Stimulated activated CD8-positive, alpha-beta memory T cell treated with anti-CD3 and anti-CD28 coated beads, Interleukin-2, amount 100 ng/mL, for 1 hour (primary cell): ENCODE measurements at regions not wholly inside any gene's neighbourhood (a gene's known extent, or its start where the extent isn't known, plus 50 kb on each side); places are given as distances from the start of the nearest gene placed in this dataset.

ENCODE experiments used
- DNase-seq, 2 donors: peaks; one replicate each; pipeline ENCODE4 v3.0.0-alpha.2; 2020; ENCODE audit warnings: low read depth in 2 of 2

DNA sequence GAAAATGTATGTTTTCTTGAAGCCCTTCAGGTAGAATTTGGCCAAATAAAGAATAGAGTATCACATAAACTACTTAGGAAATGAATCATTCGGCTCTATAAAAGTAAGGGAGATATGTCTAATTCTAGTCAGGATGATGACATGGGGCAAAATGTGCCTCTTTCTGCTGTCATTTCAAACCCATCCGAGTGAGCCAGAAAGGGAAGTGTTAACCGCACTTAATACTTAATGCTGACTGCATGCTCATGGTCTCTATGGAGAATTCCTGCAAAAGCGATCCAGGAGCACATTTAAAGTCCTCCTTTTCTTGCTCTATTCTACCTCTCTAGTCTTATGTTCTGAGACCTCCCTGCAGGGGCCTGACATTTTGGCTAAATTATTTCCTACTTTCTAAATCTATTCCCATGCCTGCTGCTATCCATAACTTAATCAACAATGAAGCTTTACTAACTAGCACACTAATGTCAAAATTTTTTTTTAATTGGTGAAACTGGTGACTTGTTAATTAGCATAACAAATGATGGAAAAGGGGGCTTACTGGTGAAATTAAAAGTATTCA lies 127.4 kb downstream of the CDC42EP3 start:
- no peak for DNase-seq

DNA sequence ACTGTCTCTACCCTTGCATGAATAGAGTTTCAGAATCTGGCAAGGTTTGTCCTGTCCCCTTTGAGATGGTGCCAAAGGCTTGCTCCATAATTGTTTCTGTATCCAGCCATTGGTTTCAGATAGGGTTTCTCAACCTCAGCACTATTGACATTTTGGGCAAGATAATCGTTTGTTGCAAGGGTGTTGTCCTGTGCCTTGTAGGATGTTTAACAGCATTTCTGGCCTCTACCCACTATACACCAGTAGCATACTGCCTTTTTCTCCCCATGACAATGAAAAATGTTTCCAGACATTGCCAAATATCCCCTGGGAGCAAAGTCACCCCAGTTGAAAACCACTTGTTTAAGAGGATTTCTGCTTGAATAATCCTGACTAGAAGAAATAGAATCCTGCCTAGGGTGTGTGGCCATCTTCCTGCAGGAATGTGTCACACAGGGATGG lies 126.8 kb downstream of the CDC42EP3 start:
- DNase-seq, result no peak

DNA sequence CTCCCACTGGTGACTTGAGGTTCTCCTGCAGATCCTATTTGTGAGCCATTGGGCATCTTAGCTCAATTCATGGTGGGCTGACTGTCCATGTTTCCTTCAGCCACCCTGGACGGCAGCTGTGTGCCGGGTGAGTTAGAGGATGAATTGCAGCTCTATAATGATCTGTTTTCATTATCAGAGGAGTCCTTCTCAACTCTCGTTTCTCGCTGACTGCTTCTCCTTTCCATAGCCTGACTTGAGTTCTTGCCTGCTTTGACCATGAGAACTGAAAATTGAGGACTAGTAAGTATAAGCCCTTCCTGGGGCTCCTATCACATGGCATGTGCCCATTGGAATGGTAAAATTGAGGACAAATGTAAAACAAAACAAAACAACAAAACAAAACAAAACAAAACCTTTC lies 121.8 kb downstream of the CDC42EP3 start:
- no peak for DNase-seq

DNA sequence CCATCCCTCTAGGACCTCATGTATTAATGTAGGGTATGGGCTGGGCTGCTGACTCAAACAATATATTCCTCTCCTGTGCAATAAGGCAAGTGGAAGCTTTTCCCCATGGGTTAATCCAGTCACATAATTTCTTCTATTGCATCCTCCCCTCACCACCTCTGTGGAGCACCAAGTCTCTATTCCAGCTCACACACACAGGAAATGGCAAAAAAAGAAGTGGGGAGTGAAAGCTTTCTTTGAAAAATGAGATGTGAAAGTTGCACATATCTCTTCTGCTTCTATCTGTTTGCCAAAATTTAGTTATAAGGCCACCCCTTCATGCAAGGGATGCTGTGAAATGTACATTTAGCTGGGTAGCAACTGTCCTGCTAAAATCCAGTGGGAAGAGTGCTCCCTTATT lies 121.3 kb downstream of the CDC42EP3 start:
- no peak for DNase-seq

DNA sequence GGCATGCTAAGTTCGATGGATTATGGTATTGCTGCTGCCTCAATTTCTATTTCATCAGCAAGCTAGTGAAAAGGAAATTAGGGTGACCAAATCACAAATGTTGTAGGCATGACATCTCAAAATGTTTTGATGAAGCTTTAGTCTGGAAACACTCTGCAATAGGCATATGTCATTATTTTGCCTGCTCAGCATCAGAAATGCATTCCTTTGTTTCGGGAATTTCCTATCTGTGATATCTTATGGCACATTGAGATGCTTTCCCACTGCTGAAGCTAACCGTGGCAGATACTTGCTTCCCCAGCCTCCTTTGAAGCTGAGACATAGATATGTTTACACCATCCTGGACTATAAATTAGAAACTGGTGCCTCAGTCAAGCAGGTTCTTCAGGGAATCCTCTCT lies 119.7 kb downstream of the CDC42EP3 start:
- DNase-seq, result no peak

DNA sequence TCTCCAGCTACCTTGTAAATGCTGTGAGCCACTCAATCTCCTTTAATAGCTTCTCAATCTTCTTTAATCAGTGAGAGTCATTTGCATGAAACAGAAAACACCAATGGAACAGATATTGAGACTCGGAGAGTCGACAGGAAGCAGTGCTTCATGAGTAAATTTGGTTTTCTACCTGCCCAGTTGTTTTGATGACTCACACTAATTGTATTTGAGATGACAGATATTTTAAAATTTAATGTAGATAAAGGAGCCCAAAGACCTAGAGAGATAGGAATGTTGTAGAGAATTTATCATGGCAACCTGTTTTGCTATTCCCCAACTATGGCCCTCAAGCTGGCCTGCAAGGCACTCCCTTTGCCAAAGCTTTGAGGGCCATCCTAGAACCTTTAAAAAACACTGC lies 119.1 kb downstream of the CDC42EP3 start:
- DNase-seq, result no peak

DNA sequence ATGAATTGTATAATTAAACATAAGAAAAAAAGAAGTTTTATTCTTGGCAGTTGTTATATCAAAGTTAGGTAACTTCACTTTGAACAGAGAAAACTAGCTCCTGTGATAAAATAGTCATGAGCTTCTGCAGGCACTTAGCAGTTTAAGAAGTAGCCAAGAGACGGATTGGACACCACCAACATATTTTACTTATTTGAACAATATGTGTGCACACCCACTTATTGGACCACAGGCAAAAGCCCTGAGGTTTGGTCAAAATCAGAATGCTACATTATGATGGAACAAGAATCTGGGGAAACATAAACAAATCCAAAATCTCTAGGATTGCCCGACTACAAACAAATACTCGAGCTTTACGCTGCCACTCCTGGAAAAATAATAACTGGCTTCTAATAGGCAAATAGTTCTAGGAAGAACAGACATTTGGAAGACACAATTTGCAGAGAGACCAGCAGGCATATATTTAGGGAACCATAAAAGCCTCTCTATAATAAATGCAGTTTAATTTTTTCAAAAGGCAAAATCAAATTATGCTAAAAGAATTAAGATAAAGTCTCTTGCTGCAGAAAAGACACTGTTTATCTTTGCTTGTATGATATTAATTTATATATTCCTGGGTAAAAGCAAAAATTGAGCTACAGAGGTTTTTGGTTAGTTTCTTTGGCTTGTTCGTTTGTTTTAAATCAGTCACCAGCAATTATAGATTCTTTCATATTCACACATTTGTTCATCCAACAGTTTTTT lies 117.9 kb downstream of the CDC42EP3 start:
- DNase-seq, result no peak

DNA sequence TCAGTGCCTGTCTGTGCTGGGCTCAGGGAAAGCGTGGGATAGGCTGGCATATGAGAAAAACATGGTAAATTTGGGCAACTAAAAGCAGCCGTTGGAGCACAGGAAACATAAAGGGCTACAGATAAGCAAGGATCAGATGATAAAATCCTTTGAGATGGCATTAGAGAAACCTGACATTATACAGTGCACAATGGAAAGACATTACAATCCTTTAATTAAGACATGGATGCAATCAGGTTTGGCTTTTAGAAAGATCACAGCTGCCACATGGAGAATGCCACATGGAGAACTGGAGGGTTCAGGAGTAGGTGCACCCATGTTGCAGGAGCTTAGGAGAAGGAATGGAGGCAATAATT lies 117.3 kb downstream of the CDC42EP3 start:
- DNase-seq, result no peak

DNA sequence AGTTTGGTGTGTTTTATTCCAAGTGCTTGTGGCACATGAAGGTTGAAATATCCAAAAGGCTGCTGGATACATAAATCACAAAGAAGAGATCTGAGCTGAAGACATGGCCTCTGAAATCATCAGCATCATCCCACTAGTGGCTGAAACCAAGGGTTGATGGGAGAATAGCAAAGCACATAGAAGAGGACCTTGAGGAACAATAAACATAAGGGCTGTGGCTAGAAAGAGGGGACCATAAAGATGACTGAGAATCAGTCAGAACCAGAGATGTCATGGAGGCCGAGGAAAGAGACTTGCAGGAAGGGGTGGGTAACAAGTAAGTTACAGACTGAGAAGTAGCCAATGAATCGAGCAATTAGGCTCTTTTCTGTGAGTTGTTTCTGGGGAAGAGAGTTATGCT lies 116.8 kb downstream of the CDC42EP3 start:
- DNase-seq, result no peak

DNA sequence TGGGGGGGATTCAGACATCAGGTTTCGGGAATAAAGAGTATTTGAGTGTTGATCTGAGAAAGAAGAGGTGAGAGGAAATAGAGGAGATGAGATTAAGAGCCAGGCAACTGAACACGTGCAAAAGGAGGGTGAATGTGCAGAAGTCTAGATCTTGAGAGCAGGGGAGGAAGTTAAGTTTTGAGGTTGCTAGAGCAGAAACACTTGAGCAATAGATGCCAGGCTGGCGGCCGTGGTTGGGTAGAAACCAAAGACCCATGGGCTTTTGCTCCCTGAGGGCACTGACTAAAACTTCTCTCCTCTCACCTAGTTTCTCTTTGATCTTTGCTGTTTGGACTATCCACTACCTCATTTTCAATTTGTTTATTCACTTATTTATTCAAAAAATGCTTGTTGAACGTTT lies 116.0 kb downstream of the CDC42EP3 start:
- DNase-seq, result no peak

DNA sequence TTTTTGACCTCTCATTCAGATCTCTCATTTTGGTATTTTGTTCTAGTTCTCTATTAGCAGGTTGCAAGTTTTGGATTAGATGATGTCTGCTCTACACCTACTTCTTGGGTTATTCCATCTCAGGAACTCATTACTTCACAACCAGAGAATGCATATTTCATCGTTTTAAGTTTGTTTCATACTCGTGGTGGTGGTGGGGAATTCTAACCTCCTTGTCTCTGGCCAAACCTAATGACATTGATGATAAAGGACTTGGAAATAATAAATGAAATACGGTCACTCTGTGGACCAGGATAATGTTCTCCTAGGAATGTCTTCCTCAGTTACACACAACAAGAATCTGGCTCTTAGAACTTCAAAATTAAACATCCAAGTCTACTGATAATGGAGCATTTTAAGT lies 115.2 kb downstream of the CDC42EP3 start:
- DNase-seq, result no peak

DNA sequence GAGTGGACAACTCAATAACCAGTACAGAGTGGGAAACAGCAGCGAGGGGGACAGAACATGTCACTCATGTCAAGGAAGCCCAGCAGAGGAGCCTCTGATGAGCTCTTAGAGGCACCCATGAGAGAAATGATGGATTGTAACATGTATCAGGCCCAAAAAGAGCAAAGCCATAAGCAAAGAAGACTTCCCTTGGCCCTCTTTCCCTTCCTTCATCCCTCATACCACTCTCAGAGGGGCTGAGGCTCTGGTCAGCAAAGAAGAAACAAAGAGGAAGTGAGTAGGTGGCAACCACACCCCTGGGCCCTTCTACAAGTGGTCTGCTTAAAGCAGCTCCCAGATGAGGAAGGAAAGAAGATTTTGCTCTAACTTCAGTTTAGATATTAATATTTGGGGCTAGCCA lies 112.8 kb downstream of the CDC42EP3 start:
- no peak for DNase-seq

DNA sequence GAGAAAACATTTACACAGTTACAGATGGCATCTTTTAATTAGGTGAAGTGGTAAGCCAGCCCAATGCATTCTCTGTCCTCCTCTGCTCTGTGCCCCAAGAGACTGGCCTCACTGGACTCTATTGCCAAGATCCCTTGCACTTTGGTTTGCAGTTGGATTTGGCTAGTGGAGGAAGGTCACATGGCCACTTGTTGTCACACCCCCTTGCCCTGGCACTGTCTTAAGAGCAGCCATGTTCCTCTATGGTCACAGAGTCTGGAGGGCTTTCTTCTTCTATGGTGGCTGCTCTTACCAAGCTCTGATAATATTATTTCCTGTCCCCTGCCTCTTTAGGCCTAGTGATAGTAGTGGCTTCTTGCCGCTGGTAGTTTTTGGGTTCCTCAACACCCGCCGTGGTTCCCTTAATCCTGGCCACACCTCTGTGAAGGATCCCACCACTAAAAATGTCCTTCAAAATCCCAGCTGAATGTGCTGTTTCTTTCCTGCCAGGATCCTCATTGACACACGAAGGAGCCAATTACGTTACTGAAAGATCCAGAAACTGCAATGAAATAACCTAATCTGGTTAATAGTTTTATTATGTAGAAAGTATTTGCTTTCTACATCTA lies 111.1 kb downstream of the CDC42EP3 start:
- no peak for DNase-seq

DNA sequence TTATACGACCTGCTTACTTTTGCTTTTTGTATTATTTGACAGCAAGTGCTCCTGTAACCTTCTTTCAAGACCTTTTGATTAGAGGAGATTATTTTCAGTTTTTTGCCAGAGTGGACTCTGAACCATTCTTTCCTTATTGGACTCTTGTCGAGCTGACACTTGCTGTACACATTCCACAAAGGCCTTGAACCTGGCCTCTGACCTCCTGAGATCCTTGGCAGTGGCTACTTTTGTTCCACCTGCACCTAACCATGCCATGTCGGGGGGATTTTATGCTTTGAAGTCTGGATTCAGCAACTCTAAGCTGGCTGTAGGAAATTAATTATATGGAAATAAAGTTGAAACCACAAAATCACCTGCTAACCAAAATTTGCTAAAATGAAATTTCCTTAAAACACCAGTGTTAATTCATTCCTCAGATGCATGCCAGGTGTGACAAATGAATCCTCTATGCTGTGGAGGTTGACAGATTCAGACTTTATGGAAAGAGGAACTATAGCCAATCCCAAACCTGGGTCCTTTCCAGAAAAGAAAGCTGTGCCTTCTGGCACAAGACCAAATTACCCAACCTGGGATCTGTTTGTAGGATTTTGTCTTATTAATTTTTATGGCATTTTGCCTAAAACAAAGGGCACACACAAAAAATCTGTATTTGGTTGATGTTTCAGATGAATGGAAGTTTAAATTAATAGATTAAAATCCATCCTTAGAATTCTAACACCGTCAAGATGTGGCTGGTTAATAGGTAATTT lies 110.4 kb downstream of the CDC42EP3 start:
- DNase-seq, result no peak

DNA sequence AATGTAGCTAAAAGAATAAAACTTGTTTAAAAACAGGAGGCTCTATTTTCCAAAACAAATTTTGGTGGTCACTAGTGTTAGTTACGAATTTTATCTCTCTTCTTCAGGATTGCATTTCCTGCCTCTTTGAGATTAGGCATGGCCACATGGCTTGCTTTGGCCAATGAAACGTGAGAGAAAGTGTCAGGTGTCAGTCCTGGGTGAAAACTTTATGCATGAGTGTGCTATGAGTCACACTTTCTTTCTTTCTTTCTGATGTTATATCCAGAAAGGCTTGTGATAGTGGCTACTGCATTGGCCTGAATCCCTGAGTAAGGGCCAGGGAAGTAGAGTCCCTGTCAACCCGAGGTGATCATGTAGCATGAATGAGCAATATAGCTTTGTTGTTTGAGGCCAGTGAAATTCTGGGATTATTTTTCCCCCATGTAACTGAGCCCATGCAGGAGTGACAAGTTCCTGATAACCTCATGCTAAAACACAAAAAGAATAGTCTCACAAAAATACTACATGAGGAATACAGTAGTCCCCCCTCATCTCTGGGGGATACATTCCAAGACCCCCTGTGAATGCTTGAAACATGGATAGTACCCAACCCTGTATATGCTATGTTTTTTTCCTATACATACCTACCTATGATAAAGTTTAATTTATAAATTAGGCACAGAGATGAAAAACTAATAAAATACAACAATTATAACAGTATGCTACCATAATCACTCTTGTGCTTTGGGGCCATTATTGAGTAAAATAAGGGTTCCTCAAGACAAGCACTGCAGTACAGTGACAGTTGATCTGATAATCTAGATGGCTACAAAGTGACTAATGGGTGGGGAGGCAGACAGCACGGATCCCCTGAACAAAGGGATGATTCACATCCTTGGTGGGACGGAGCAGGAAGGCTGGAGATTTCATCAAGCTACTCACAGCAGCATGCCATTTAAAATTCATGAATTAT lies 109.5 kb downstream of the CDC42EP3 start:
- DNase-seq, result no peak

DNA sequence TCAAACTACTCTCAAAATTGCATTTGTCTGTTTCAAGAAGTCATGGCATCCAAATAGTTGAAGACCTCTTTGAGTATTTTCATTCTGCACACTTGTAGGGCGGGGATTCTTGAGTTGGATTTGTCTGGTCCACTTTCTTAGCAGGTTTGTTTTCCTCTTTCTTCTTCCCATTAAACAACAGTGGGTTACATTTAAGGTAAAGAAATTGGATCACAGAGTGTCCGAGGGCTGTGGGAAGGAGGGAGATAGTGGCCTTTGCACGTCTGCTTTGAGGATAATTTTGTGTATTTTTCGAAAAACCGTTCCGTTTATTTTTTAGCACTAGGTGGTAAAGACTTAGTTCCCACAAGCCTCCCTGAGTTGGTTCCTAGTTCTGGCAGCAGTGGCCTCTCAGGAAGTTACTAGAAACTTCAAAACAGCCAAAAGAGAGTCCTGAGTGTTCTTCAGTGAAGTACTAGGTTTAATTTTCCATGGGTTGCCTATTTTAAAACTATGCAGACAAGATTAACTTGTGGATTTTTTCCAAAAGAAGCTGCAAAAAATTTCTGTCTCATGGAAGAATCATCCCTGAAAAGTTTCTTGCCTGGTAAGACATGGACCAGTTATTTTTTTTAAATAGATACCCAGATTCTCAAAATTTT lies 107.9 kb downstream of the CDC42EP3 start:
- no peak for DNase-seq

DNA sequence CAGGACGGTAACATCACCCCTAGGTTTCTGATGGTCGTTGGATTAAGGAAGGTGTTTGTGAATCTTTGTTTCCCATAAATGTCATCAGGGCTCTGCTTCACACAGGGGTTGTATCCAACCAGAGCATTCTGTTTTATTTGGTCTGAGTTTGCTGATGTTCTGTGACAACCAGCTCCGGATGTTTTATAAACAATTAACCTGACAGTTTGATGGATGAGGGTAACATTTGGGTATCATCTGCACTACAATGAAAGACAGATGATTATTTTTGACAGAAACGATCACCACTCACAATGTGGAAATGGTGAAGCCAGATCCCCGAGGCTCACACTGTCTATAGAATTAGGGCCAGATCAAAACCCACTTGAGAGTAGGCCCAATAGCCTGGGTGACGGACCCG lies 107.1 kb downstream of the CDC42EP3 start:
- no peak for DNase-seq

DNA sequence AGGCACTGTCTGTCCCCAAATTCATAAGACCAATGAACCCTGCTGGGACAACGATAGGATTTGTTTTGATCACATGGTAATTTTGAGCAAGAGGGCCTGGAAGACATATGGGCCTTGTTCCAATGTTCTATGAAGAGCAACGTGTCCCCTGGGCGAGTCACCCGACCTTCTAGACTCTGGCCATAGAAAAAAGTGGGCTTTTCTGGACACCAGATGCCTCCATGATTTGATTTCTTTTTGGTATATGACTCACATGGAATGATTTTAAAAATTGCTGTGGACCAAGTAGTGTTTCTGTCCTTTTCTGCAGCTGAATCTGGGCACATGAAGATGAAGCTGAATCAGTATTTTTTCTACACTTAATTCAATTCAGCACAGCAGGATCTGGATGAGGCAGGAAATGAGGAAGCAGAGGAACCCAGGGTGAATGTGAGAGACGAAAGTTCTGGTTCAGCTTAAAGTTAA lies 104.9 kb downstream of the CDC42EP3 start:
- no peak for DNase-seq

DNA sequence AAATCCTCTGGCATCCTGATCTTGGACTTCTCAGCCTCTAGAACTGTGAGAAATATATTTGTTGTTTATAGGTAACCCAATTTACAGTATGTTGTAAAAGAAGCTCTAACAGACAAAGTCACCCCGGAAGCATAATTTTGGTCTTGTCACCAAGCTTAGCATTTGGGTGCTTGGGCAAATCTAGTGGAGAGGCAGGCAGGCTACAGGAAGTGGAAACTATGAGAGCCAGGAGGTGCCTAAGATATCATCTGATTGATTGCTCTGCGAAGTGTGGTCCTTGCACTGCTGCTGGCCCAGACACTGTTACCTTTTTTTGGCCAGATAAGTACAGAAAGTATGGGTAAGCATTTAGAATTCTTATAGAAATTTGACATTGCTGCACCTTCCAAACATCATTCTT lies 102.9 kb downstream of the CDC42EP3 start:
- DNase-seq, result no peak

DNA sequence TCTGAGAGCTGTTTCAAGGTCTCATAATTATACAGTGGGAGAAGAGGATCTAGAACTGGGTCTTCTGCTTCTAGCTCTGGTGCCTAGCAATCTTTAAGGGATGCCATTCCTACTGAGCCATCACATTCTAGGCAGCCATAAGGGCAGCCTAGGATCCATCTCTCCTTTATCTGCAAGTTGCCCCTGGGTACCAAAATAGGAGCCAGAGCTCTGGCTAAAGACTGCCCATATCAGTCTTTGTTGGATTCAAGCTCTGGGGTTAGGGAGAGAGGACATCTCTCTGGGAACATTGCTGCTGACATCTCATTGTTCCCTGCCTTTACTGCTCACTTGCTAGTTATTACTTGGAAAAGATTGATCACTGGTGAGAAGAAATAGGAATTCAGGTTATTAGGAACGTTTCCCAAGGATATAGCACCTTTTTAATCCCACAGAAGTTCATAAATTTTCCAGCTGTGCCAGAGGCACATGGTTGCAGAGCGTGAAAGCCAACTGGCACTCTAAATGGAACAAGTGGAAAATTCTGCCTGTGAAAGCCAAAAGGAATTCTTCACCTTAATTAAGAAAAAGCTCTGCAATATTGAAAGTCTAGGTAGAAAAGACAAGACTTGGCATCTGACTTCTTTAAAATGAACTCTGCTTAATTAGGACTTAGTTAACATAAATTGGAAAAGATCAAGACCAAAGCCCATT lies 102.2 kb downstream of the CDC42EP3 start:
- no peak for DNase-seq
